HG03354 (cell line): ENCODE measurements at regions not wholly inside any gene's neighbourhood (a gene's known extent, or its start where the extent isn't known, plus 50 kb on each side); places are given as distances from the start of the nearest gene placed in this dataset.
"Not testable (repeated sequence)": the region's sequence is repeated elsewhere in the genome, so short reads cannot be mapped to it uniquely, and the experiment has no call there.

Source experiments
- ATAC-seq: cut with Tn5 transposase; IDR thresholded peaks from one replicate; pipeline ENCODE4 v1.9.1; 2021; ENCODE audit warnings: mild to moderate bottlenecking; ENCODE audit not compliant: unreplicated experiment, poor library complexity, severe bottlenecking

GRCh38 chr1:79959635-79960034 is 953.1 kb upstream of the ADGRL4 start:
- no peak for ATAC-seq

- no peak for ATAC-seq
Measured at GRCh38 chr1:79955966-79956365, 949.4 kb upstream of the ADGRL4 start.

GRCh38 chr1:79950511-79950910 is 944.0 kb upstream of the ADGRL4 start:
- no peak for ATAC-seq

- no peak for ATAC-seq
Measured at GRCh38 chr1:79945391-79945790, 938.9 kb upstream of the ADGRL4 start.

GRCh38 chr1:79929356-79929755 is 922.8 kb upstream of the ADGRL4 start:
- no peak for ATAC-seq

- no peak for ATAC-seq
Measured at GRCh38 chr1:79928901-79929300, 922.4 kb upstream of the ADGRL4 start.

GRCh38 chr1:79920960-79921669 is 914.6 kb upstream of the ADGRL4 start:
- no peak for ATAC-seq

GRCh38 chr1:79914896-79915295 is 908.4 kb upstream of the ADGRL4 start:
- no peak for ATAC-seq

GRCh38 chr1:79912813-79913212 is 906.3 kb upstream of the ADGRL4 start:
- ATAC-seq = no peak

- ATAC-seq = no peak
Measured at GRCh38 chr1:79903321-79903720, 896.8 kb upstream of the ADGRL4 start.

GRCh38 chr1:79902418-79902817 is 895.9 kb upstream of the ADGRL4 start:
- no peak for ATAC-seq

GRCh38 chr1:79899914-79900313 is 893.4 kb upstream of the ADGRL4 start:
- no peak for ATAC-seq

GRCh38 chr1:79896140-79896539 is 889.6 kb upstream of the ADGRL4 start:
- ATAC-seq = no peak

GRCh38 chr1:79895573-79895972 is 889.0 kb upstream of the ADGRL4 start:
- ATAC-seq = no peak

- ATAC-seq = not testable (repeated sequence)
Measured at GRCh38 chr1:79894129-79894528, 887.6 kb upstream of the ADGRL4 start.

GRCh38 chr1:79887059-79887458 is 880.5 kb upstream of the ADGRL4 start:
- no peak for ATAC-seq

- ATAC-seq = no peak
Measured at GRCh38 chr1:79885101-79885500, 878.6 kb upstream of the ADGRL4 start.

GRCh38 chr1:79877086-79877485 is 870.6 kb upstream of the ADGRL4 start:
- ATAC-seq = no peak

- no peak for ATAC-seq
Measured at GRCh38 chr1:79875187-79875586, 868.7 kb upstream of the ADGRL4 start.

GRCh38 chr1:79874289-79874688 is 867.8 kb upstream of the ADGRL4 start:
- no peak for ATAC-seq

- no peak for ATAC-seq
Measured at GRCh38 chr1:79859212-79859948, 852.9 kb upstream of the ADGRL4 start.
